Lung (tissue), 11 donors: ENCODE measurements at regions not wholly inside any gene's neighbourhood (a gene's known extent, or its start where the extent isn't known, plus 50 kb on each side); places are given as distances from the start of the nearest gene placed in this dataset.

Experiments
- ATAC-seq: fragments of 200-7000 bp; cut with Tn5 transposase; one replicate; pipeline ENCODE4 v1.9.1; 2020; ENCODE audit warnings: moderate number of reproducible peaks; ENCODE audit not compliant: insufficient read depth, low FRiP score
- DNase-seq, 3 donors: peaks; one replicate each; pipeline ENCODE4 v3.0.0-alpha.2; 2013 to 2017
- H3K27ac ChIP-seq, 2 donors: one replicate each; pipeline ENCODE4 v1.5.1; 2013; ENCODE audit warnings: mild to moderate bottlenecking in 2 of 2, moderate library complexity in 2 of 2, control low read depth in 1 of 2, inconsistent platforms in 1 of 2, low read depth in 1 of 2, low read length in 1 of 2
- H3K27me3 ChIP-seq, 3 donors: one replicate each; pipeline ENCODE4 v1.5.1; 2013; ENCODE audit warnings: low read length in 2 of 3; ENCODE audit not compliant: control insufficient read depth in 3 of 3, insufficient read depth in 3 of 3
- H3K36me3 ChIP-seq, 4 donors: one replicate each; pipeline ENCODE4 v1.5.1; 2013; ENCODE audit warnings: low read length in 4 of 4, mild to moderate bottlenecking in 1 of 4, moderate library complexity in 1 of 4; ENCODE audit not compliant: control insufficient read depth in 4 of 4, insufficient read depth in 4 of 4
- H3K4me1 ChIP-seq, 5 donors: one replicate each; pipeline ENCODE4 v1.5.1; 2013; ENCODE audit warnings: low read length in 5 of 5, mild to moderate bottlenecking in 2 of 5, moderate library complexity in 1 of 5; ENCODE audit not compliant: control insufficient read depth in 5 of 5, insufficient read depth in 5 of 5
- H3K4me3 ChIP-seq: one replicate; pipeline ENCODE4 v1.5.1; 2013; ENCODE audit warnings: mild to moderate bottlenecking, control low read depth, moderate library complexity
- H3K9ac ChIP-seq, 2 donors: one replicate each; pipeline ENCODE4 v1.5.1; 2013; ENCODE audit warnings: low read length in 2 of 2, control low read depth in 1 of 2; ENCODE audit not compliant: insufficient read depth in 1 of 2
- H3K9me3 ChIP-seq, 4 donors: one replicate each; pipeline ENCODE4 v1.5.1; 2013; ENCODE audit warnings: low read length in 3 of 4, mild to moderate bottlenecking in 1 of 4, moderate library complexity in 1 of 4; ENCODE audit not compliant: control insufficient read depth in 4 of 4, insufficient read depth in 3 of 4
- CTCF ChIP-seq: IDR thresholded peaks from 2 replicates; pipeline ENCODE4 v1.5.1; 2012; ENCODE audit warnings: mild to moderate bottlenecking; ENCODE audit errors: control extremely low read depth, extremely low read depth
- WGBS, 2 donors: extraction: QIAGEN DNeasy Blood & Tissue Kit; methylation state at CpG; one replicate each; pipeline ENCODE4 v1.1.7; 2013; 5-methylcytosine and 5-hydroxymethylcytosine counted together
- donor health status: control.
- donor health status: control.
- donor health status: Bipolar disorder and iron deficiency.
- donor health status: healthy.
- donor health status: DM: yes; HTN: yes; CAD: no.

DNA sequence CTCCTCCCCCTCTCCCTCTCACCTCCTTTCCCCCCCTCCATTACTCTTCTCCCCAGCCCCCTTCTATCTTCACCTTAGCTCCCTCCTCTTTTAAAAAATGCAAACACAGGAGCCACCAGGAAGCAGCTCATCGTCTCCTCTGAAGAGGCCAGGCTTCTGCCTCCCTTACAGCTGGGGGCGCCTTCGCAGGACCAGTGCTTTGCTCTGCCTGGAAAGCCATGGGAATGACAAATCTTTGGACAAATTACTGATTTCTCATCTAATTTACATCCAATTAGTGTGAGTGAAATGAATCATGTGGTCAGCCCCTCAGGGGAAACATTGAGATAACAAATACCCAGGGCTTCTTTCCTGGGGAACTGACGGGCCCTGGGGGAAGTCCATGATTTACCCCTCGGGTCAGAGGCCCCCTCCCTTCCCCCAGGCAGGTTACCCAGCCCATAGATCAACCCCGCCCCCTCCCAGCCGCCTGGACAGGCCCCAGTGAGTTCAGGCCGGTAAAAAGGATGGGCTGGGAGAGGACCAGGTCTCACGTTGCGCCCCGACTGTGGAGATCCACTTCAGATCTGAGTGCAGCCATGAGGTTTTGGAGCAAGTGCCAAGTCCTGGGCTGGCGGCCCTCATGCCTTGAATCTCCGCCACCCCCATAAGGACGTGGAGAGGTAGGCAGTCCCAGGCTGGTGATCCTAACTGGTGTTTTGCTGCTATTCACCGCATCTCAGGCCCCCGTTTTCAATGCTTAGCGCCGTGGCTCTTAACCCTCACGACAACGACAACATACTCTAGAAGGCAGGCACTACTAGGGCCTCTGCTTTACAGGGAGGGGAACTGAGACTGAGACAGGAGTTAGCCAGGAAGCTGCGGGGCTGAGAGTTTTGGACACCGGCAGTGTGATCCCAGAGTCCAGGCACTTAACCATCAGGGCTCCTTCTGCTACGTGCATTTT is 300.8 kb downstream of the RRAGC start:
- TF ChIP-seq CTCF = no peak
- 48 to 49% methylated on average over 23 of the region's 23 CpGs for WGBS, 2 donors
- no peaks in the 10 kb centered on the region for H3K9me3 ChIP-seq
- DNase-seq (peak in 1 of 3 donors; percentile 12), ATAC-seq (peak; percentile 20)
- peaks cover 0 to 22% (median 5%) of the 10 kb centered on the region in 5 donors for H3K4me1 ChIP-seq
- no peaks in the 10 kb centered on the region for H3K27me3 ChIP-seq
- no peak overlapping the region for H3K4me3 ChIP-seq
- H3K27ac ChIP-seq = peak overlapping the region in 1 of 2 donors; percentile 21
- no peak overlapping the region for H3K9ac ChIP-seq
- H3K36me3 ChIP-seq = no peaks in the 10 kb centered on the region

DNA sequence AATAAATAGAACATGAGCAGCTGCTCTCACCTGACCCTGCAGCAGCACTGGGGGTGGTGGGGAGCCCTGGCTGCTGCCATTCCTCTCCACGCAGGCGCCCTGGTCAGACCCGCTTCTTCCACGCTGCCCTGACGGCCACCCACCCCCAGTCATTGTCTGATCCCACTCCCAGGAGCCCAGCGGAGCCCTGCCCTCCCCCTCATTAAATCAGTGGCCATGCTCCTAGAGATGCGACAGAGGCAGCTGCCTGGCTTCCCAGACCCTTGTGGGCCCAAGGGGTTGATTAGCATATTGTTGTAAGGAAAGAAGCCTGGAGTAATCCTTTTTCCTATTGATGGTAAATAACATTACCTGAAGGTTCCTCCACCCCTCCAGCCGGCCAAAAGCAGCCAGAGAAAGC is 301.5 kb downstream of the RRAGC start:
- Histone ChIP-seq H3K36me3 (no peaks in the 10 kb centered on the region), H3K9me3 (no peaks in the 10 kb centered on the region), H3K4me1 (peaks cover 0 to 22% (median 5%) of the 10 kb centered on the region in 5 donors), H3K27me3 (no peaks in the 10 kb centered on the region), H3K9ac (no peak overlapping the region), H3K27ac (no peak overlapping the region), H3K4me3 (no peak overlapping the region)
- ATAC-seq (no peak), DNase-seq (no peak)
- no peak for TF ChIP-seq CTCF
- WGBS, 2 donors = 95 to 96% methylated on average over 8 of the region's 8 CpGs

DNA sequence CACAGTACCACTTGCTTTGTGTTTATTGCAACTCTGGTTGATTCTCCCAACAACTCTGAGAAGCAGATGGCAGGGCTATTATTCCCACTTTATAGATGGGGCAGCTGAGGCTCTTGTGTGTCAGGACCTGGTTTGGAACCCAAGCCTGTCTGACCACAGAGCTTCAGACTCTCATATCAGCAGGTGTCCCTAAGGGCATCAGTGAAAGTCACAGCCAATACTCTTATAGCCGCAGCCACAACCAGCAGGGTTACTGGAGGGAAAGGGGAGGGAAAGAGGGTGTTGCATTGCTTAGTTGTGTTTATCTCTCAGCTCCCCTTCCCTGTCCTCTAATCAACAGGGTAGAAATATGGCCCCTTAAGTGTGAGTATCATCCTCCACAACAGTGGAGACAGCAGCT is 304.0 kb downstream of the RRAGC start:
- H3K27me3 ChIP-seq = no peaks in the 10 kb centered on the region
- TF ChIP-seq CTCF = no peak
- no peak overlapping the region for H3K27ac ChIP-seq
- H3K9ac ChIP-seq = no peak overlapping the region
- peaks cover 0 to 16% (median 5%) of the 10 kb centered on the region in 5 donors for H3K4me1 ChIP-seq
- H3K9me3 ChIP-seq = no peaks in the 10 kb centered on the region
- DNase-seq (no peak), ATAC-seq (no peak)
- no peaks in the 10 kb centered on the region for H3K36me3 ChIP-seq
- 73 to 85% methylated on average over 1 of the region's 1 CpG for WGBS, 2 donors
- no peak overlapping the region for H3K4me3 ChIP-seq
